MCF 10A (cell line): ENCODE measurements at regions not wholly inside any gene's neighbourhood (a gene's known extent, or its start where the extent isn't known, plus 50 kb on each side); places are given as distances from the start of the nearest gene placed in this dataset.

Experiments
- BruUV-seq: library from RNA; stranded (reverse); fragments of 400-500 nt; replicated peaks from 2 replicates; lab custom pipeline; 2021; lab: Mats Ljungman, UMichigan
- CTCF ChIA-PET: fragments of 300-600 bp; sonication (Branson Sonifier 250); formaldehyde crosslinking; extraction: SDS; loops from one replicate; lab custom pipeline; 2021; ENCODE audit warnings: antibody characterized with exemption, inconsistent platforms; lab: Yijun Ruan, JAX
- POLR2A ChIA-PET: fragments of 300-600, 350-650 bp; sonication (Branson Sonifier 250); formaldehyde crosslinking; extraction: SDS; loops from one replicate; lab custom pipeline; 2020; ENCODE audit warnings: antibody characterized with exemption, inconsistent platforms; lab: Yijun Ruan, JAX
- DNase-seq: peaks from one replicate; pipeline ENCODE4 v3.0.0-alpha.2; 2018; ENCODE audit not compliant: unreplicated experiment
- H3K27ac Mint-ChIP-seq: one replicate; pipeline ENCODE4 v1.8.0; 2022; ENCODE audit warnings: mild to moderate bottlenecking, low read depth, mixed read lengths; ENCODE audit not compliant: unreplicated experiment
- H3K27me3 Mint-ChIP-seq: one replicate; pipeline ENCODE4 v1.8.0; 2022; ENCODE audit warnings: mixed read lengths; ENCODE audit not compliant: insufficient read depth, unreplicated experiment
- H3K36me3 Mint-ChIP-seq: one replicate; pipeline ENCODE4 v1.8.0; 2022; ENCODE audit warnings: mild to moderate bottlenecking, moderate library complexity, mixed read lengths; ENCODE audit not compliant: insufficient read depth, unreplicated experiment
- H3K4me1 Mint-ChIP-seq: one replicate; pipeline ENCODE4 v1.8.0; 2022; ENCODE audit warnings: mixed read lengths; ENCODE audit not compliant: insufficient read depth, unreplicated experiment
- H3K4me3 Mint-ChIP-seq: one replicate; pipeline ENCODE4 v1.8.0; 2022; ENCODE audit warnings: mild to moderate bottlenecking, moderate library complexity, mixed read lengths; ENCODE audit not compliant: unreplicated experiment
- H3K9me3 Mint-ChIP-seq: one replicate; pipeline ENCODE4 v1.8.0; 2022; ENCODE audit warnings: mixed read lengths; ENCODE audit not compliant: unreplicated experiment
- CTCF ChIP-seq: fragments of 200-600 bp; IDR thresholded peaks from one replicate; pipeline ENCODE4 v1.8.0; 2022; ENCODE audit warnings: antibody characterized with exemption, mild to moderate bottlenecking; ENCODE audit not compliant: unreplicated experiment
- intact Hi-C: fragments of 100-400 bp; cut with micrococcal nuclease; formaldehyde crosslinking; loops from 2 replicates; pipeline ENCODE4 v1.14.1; 2022

DNA sequence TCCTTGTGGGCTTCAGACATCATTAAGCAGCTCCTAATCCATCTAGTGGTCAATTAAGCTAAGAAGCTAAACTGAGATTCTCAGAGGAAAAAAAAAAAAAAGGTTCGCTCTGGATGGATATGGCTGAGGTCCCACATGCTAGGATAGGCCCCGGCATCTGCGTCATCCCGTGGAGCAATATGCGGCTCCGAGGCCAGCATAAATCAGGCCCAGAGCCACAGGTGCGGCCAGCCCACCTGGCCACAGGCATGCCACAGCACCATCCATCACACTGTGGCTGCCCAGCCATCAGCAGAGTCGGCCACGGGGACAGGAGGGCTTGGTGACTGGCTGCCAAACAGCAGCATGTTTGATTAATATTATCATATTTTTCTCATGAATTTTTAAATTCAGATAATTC is 106.9 kb upstream of the TIAM1 start:
- CTCF ChIA-PET = no interaction called here
- intact Hi-C loops = no loop called here
- no peak overlapping the region for H3K4me3 Mint-ChIP-seq
- no peaks in the 10 kb centered on the region for H3K4me1 Mint-ChIP-seq
- no peaks in the 10 kb centered on the region for H3K27me3 Mint-ChIP-seq
- TF ChIP-seq CTCF = no peak
- POLR2A ChIA-PET = no interaction called here
- no TSS peak for BruUV-seq
- H3K27ac Mint-ChIP-seq = no peak overlapping the region
- H3K9me3 Mint-ChIP-seq = peaks cover 7% of the 10 kb centered on the region
- no peak for DNase-seq
- no peaks in the 10 kb centered on the region for H3K36me3 Mint-ChIP-seq

DNA sequence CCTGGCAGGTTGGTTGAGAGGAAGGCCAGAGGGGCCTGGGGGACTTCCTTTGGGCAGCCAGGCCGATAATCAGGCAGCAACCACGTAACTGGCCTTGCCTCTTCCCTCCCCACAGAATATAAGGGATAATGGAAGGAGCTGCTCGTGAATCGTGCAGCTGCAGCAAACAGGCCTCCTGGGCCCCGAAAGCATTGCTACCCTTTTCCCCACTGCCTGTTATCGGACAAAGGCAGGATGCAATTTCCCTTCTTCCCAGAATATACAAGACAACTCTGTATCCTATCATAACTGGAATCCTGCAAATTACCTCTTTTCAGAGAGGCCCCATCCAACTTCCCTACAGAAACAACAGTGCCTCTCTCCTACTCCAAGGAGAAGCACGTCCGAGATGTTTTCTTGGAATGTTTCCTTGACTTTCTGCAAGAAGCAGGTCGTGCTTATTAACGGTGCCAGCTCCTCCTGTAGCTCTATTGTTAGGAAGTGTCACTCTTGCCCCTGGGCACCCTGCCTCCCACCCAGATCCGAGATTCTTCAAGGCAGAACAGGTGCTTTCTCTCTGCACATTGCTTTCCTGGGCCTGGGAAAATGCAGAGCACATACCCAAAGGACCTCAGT is 106.0 kb upstream of the TIAM1 start:
- H3K4me1 Mint-ChIP-seq = no peaks in the 10 kb centered on the region
- no peak for DNase-seq
- no peak for TF ChIP-seq CTCF
- peaks cover 7% of the 10 kb centered on the region for H3K9me3 Mint-ChIP-seq
- H3K36me3 Mint-ChIP-seq = no peaks in the 10 kb centered on the region
- intact Hi-C loops = no loop called here
- no peaks in the 10 kb centered on the region for H3K27me3 Mint-ChIP-seq
- H3K4me3 Mint-ChIP-seq = no peak overlapping the region
- ChIA-PET POLR2A (no interaction called here), CTCF (no interaction called here)
- no TSS peak for BruUV-seq
- H3K27ac Mint-ChIP-seq = no peak overlapping the region

- Mint-ChIP-seq H3K4me3 (no peak overlapping the region), H3K27ac (no peak overlapping the region), H3K36me3 (no peaks in the 10 kb centered on the region), H3K27me3 (no peaks in the 10 kb centered on the region), H3K4me1 (no peaks in the 10 kb centered on the region), H3K9me3 (peaks cover 7% of the 10 kb centered on the region)
- intact Hi-C loops = no loop called here
- ChIA-PET POLR2A (no interaction called here), CTCF (interaction anchor here (0.6 to 0.7 kb wide), 2 partner anchors 132 to 153 kb away, joined by 3 to 4 read pairs; no protein-coding TSS in a partner anchor)
- no peak for DNase-seq
- TF ChIP-seq CTCF = no peak
- BruUV-seq = no TSS peak
These were observed 104.4 kb upstream of the TIAM1 start for GRCh38 chr21:31448496-31448895.

GRCh38 chr21:31447505-31447904 is 103.4 kb upstream of the TIAM1 start:
- intact Hi-C loops = no loop called here
- ChIA-PET CTCF (interaction anchor here (0.6 kb wide), 1 partner anchor 30 kb away, joined by 3 read pairs; no protein-coding TSS in a partner anchor), POLR2A (no interaction called here)
- no peaks in the 10 kb centered on the region for H3K36me3 Mint-ChIP-seq
- H3K4me1 Mint-ChIP-seq = no peaks in the 10 kb centered on the region
- H3K27me3 Mint-ChIP-seq = no peaks in the 10 kb centered on the region
- no peak overlapping the region for H3K4me3 Mint-ChIP-seq
- peak; percentile 3 for DNase-seq
- peaks cover 2% of the 10 kb centered on the region for H3K9me3 Mint-ChIP-seq
- no peak for TF ChIP-seq CTCF
- H3K27ac Mint-ChIP-seq = no peak overlapping the region
- no TSS peak for BruUV-seq
